Endothelial cell of umbilical vein (primary cell): ENCODE measurements at regions not wholly inside any gene's neighbourhood (a gene's known extent, or its start where the extent isn't known, plus 50 kb on each side); places are given as distances from the start of the nearest gene placed in this dataset.

Experiments used
- BruUV-seq: library from RNA; stranded (reverse); fragments of 400-500 nt; replicated peaks from 2 replicates; lab custom pipeline; 2021; lab: Mats Ljungman, UMichigan
- CTCF ChIA-PET: fragments of 300-600, 350-600 bp; sonication (Branson Sonifier 250); formaldehyde crosslinking; loops from one replicate; lab custom pipeline; 2021; ENCODE audit warnings: antibody characterized with exemption, inconsistent platforms; lab: Charles Lee
- POLR2A ChIA-PET: fragments of 300-600, 350-600 bp; sonication (Branson Sonifier 250); formaldehyde crosslinking; loops from one replicate; lab custom pipeline; 2021; ENCODE audit warnings: antibody characterized with exemption, inconsistent platforms; lab: Charles Lee
- DNase-seq: peaks from one replicate; pipeline ENCODE4 v3.0.0-alpha.2; 2011; ENCODE audit warnings: low read depth, low spot score
- FAIRE-seq: peaks from 2 replicates; lab custom pipeline; 2011; peaks lifted over from hg19 to GRCh38; lab: Jason Lieb, UNC
- H2AFZ ChIP-seq: 2 replicates; pipeline ENCODE4 v1.6.0; 2012; ENCODE audit warnings: low read depth, low read length, control low read depth, inconsistent platforms
- H3K27ac ChIP-seq: 2 replicates; pipeline ENCODE4 v1.5.1; 2011; ENCODE audit warnings: low read depth, mild to moderate bottlenecking, control low read depth, low read length, moderate library complexity; ENCODE audit not compliant: insufficient read depth
- H3K27me3 ChIP-seq, 2 experiments: 2 replicates each; pipeline versions ENCODE4 v1.6.0 to v1.6.1; 2011; ENCODE audit warnings: low read length in 2 of 2, mixed read lengths in 1 of 2; ENCODE audit not compliant: control insufficient read depth in 2 of 2, insufficient read depth in 2 of 2
- H3K36me3 ChIP-seq, 2 experiments: 2 replicates in 1 of 2; 3 replicates in 1 of 2; pipeline ENCODE4 v1.5.1; 2011; ENCODE audit warnings: low read length in 2 of 2, mild to moderate bottlenecking in 1 of 2, moderate library complexity in 1 of 2; ENCODE audit not compliant: control insufficient read depth in 2 of 2, insufficient read depth in 2 of 2; ENCODE audit errors: extremely low read depth in 1 of 2
- H3K4me1 ChIP-seq: 3 replicates; pipeline ENCODE4 v1.5.1; 2011; ENCODE audit warnings: mild to moderate bottlenecking, low read length; ENCODE audit not compliant: control insufficient read depth, insufficient read depth; ENCODE audit errors: extremely low read depth
- H3K4me2 ChIP-seq: 2 replicates; pipeline ENCODE4 v1.6.1; 2011; ENCODE audit warnings: low read length, control low read depth, mixed read lengths; ENCODE audit not compliant: insufficient read depth
- H3K4me3 ChIP-seq, 3 experiments: fragments of 200-600 bp in 1 of 3; sonication (generic), shearing (Covaris generic) in 1 of 3; replicated peaks in 1 of 3; 2 replicates each; pipeline ENCODE4 v1.5.1; 2011 to 2016; ENCODE audit warnings: control low read depth in 3 of 3, low read length in 3 of 3, mild to moderate bottlenecking in 2 of 3, inconsistent platforms in 1 of 3, low read depth in 1 of 3, moderate library complexity in 1 of 3; ENCODE audit not compliant: insufficient read depth in 1 of 3
- H3K79me2 ChIP-seq: 2 replicates; pipeline ENCODE4 v1.6.0; 2012; ENCODE audit warnings: low read length, inconsistent platforms; ENCODE audit not compliant: control insufficient read depth, insufficient read depth
- H3K9ac ChIP-seq: replicated peaks from 2 replicates; pipeline ENCODE3; 2011; ENCODE audit warnings: low read length, control low read depth; ENCODE audit not compliant: insufficient read depth; ENCODE audit errors: extremely low read depth
- H3K9me1 ChIP-seq: replicated peaks from 3 replicates; pipeline ENCODE4 v1.6.0; 2011; ENCODE audit warnings: mild to moderate bottlenecking, low read length; ENCODE audit not compliant: control insufficient read depth, insufficient read depth; ENCODE audit errors: extremely low read depth
- H3K9me3 ChIP-seq: replicated peaks from 2 replicates; pipeline ENCODE4 v1.5.1; 2012; ENCODE audit warnings: low read length, inconsistent platforms; ENCODE audit not compliant: control insufficient read depth, insufficient read depth
- H4K20me1 ChIP-seq: replicated peaks from 2 replicates; pipeline ENCODE3; 2011; ENCODE audit warnings: mild to moderate bottlenecking, low read length; ENCODE audit not compliant: control insufficient read depth, insufficient read depth; ENCODE audit errors: extremely low read depth
- EZH2 ChIP-seq: IDR thresholded peaks from 2 replicates; pipeline ENCODE4 v1.6.1; 2012; ENCODE audit warnings: borderline replicate concordance, low read depth, mild to moderate bottlenecking, moderate library complexity, low read length, inconsistent platforms; ENCODE audit not compliant: severe bottlenecking
- FOS ChIP-seq: IDR thresholded peaks from 2 replicates; pipeline ENCODE4 v1.6.1; 2011; ENCODE audit warnings: mild to moderate bottlenecking, low read length, moderate library complexity, borderline replicate concordance; ENCODE audit not compliant: insufficient read depth
- GATA2 ChIP-seq: IDR thresholded peaks from 2 replicates; pipeline ENCODE4 v1.7.0; 2011; ENCODE audit warnings: low read depth, mild to moderate bottlenecking, moderate library complexity, mixed read lengths, low read length; ENCODE audit not compliant: insufficient read length, insufficient read depth
- JUN ChIP-seq: IDR thresholded peaks from 2 replicates; pipeline ENCODE4 v1.6.1; 2011; ENCODE audit warnings: borderline replicate concordance, low read depth; ENCODE audit not compliant: insufficient read length, insufficient read depth
- MAX ChIP-seq: IDR thresholded peaks from 2 replicates; pipeline ENCODE4 v1.6.1; 2011; ENCODE audit not compliant: insufficient read depth, insufficient read length
- POLR2A ChIP-seq: IDR thresholded peaks from 2 replicates; pipeline ENCODE4 v1.6.1; 2012; ENCODE audit warnings: low read depth, mild to moderate bottlenecking, control low read depth, low read length
- POLR2AphosphoS5 ChIP-seq: IDR thresholded peaks from 2 replicates; pipeline ENCODE4 v1.6.1; 2012; ENCODE audit warnings: low read depth, mild to moderate bottlenecking, control low read depth, low read length, moderate library complexity; ENCODE audit not compliant: insufficient read depth
- dilution Hi-C: fragments of 300-500 bp; cut with MboI; formaldehyde crosslinking; loops from one replicate; pipeline ENCODE4 v1.15.0; 2019; ENCODE audit warnings: low sequenced_read_pairs; ENCODE audit not compliant: extremely low pct_ligation_motif_present
- intact Hi-C: fragments of 100-400 bp; cut with micrococcal nuclease; formaldehyde crosslinking; loops from one replicate; pipeline ENCODE4 v1.10.0; 2022
- TF ChIP-seq, protein P1 (sequence below), 2 donors: IDR thresholded peaks; 1 replicate in 1 of 2; 2 replicates in 1 of 2; pipeline ENCODE4 v1.5.1; 2011; ENCODE audit warnings: low read length in 2 of 2, mild to moderate bottlenecking in 2 of 2, moderate library complexity in 2 of 2, control low read depth in 1 of 2, inconsistent platforms in 1 of 2, low read depth in 1 of 2; ENCODE audit not compliant: insufficient read depth in 1 of 2; ENCODE audit errors: extremely low read depth in 1 of 2

DNA sequence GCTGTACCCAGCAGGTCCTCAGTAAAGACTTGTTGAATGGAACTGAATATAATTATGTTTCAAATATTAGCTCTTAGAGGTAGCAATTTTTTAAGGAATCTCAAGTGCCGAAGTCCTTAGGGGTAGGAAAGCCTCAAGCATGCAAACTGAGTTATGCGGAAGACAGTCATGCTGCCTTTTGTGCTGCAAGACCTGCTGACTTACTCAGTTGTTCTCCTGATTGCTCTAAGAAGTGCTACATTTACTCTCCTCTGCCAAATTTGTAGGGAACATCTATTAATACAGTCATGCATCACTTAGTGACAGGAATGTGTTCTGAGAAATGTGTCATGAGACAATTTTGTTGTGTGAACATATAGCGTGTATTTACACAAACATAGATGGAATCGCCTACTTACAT, 325.6 kb upstream of the AZI2 start:
- TF ChIP-seq POLR2A, result no peak
- no peak for TF ChIP-seq EZH2
- no peak for TF ChIP-seq GATA2
- TF ChIP-seq, protein P1, sequence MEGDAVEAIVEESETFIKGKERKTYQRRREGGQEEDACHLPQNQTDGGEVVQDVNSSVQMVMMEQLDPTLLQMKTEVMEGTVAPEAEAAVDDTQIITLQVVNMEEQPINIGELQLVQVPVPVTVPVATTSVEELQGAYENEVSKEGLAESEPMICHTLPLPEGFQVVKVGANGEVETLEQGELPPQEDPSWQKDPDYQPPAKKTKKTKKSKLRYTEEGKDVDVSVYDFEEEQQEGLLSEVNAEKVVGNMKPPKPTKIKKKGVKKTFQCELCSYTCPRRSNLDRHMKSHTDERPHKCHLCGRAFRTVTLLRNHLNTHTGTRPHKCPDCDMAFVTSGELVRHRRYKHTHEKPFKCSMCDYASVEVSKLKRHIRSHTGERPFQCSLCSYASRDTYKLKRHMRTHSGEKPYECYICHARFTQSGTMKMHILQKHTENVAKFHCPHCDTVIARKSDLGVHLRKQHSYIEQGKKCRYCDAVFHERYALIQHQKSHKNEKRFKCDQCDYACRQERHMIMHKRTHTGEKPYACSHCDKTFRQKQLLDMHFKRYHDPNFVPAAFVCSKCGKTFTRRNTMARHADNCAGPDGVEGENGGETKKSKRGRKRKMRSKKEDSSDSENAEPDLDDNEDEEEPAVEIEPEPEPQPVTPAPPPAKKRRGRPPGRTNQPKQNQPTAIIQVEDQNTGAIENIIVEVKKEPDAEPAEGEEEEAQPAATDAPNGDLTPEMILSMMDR (IDR thresholded peaks at IDR 0.05; ENCODE audit: extremely low read depth in 1 of 2, insufficient read depth in 1 of 2, low read depth in 1 of 2, low read length in 2 of 2), result no peak
- no peak for TF ChIP-seq FOS
- TF ChIP-seq POLR2AphosphoS5, result no peak
- no peak for TF ChIP-seq JUN
- no peak for TF ChIP-seq MAX
- Histone ChIP-seq H3K36me3 (no peaks in the 10 kb centered on the region), H3K9me3 (no peaks in the 10 kb centered on the region), H3K27me3 (peaks cover 0 to 4% of the 10 kb centered on the region in 2 experiments), H3K79me2 (no peaks in the 10 kb centered on the region), H3K27ac (no peak overlapping the region), H2AFZ (no peak overlapping the region), H4K20me1 (no peaks in the 10 kb centered on the region), H3K4me1 (no peaks in the 10 kb centered on the region), H3K4me2 (no peak overlapping the region), H3K9me1 (no peaks in the 10 kb centered on the region), H3K4me3 (no peak overlapping the region), H3K9ac (no peak overlapping the region)
- POLR2A ChIA-PET, result no interaction called here
- CTCF ChIA-PET, result no interaction called here
- dilution Hi-C loops, result no loop called here
- no TSS peak for BruUV-seq
- DNase-seq (no peak), FAIRE-seq (no peak)
- intact Hi-C loops, result no loop called here
